Loucy (cell line): ENCODE measurements at regions not wholly inside any gene's neighbourhood (a gene's known extent, or its start where the extent isn't known, plus 50 kb on each side); places are given as distances from the start of the nearest gene placed in this dataset.

Experiments
- CTCF ChIP-seq: fragments of 200-600 bp; sonication (generic); conservative IDR thresholded peaks from 2 replicates; pipeline ENCODE4 v1.5.1; 2014; ENCODE audit warnings: mild to moderate bottlenecking, antibody characterized with exemption, low read length
- EZH2phosphoT487 ChIP-seq: fragments of 200-600 bp; IDR thresholded peaks from 2 replicates; pipeline ENCODE4 v1.6.1; 2018; ENCODE audit warnings: antibody characterized with exemption, mild to moderate bottlenecking, moderate library complexity, borderline replicate concordance

- TF ChIP-seq CTCF (no peak), EZH2phosphoT487 (no peak)
Observed at GRCh38 chr7:130840599-130840998, 106.6 kb upstream of the KLF14 start.
